HG03558 (cell line): ENCODE measurements at regions not wholly inside any gene's neighbourhood (a gene's known extent, or its start where the extent isn't known, plus 50 kb on each side); places are given as distances from the start of the nearest gene placed in this dataset.

ENCODE experiments used
- ATAC-seq: cut with Tn5 transposase; IDR thresholded peaks from one replicate; pipeline ENCODE4 v1.9.1; 2021; ENCODE audit warnings: moderate number of reproducible peaks; ENCODE audit not compliant: unreplicated experiment; ENCODE audit errors: extremely low read depth

GRCh38 chr1:3954170-3955169 is 54.4 kb upstream of the C1orf174 start:
- no peak for ATAC-seq

- no peak for ATAC-seq
Observed at GRCh38 chr1:3955196-3955772, 55.2 kb upstream of the C1orf174 start.

- no peak for ATAC-seq
Observed at GRCh38 chr1:3956527-3957170, 56.6 kb upstream of the C1orf174 start.

- no peak for ATAC-seq
Observed at GRCh38 chr1:3959361-3959760, 59.3 kb upstream of the C1orf174 start.

GRCh38 chr1:3963554-3963953 is 63.5 kb upstream of the C1orf174 start:
- no peak for ATAC-seq

GRCh38 chr1:3965693-3966092 is 65.6 kb upstream of the C1orf174 start:
- no peak for ATAC-seq

- ATAC-seq: no peak
Observed at GRCh38 chr1:3968851-3969250, 68.8 kb upstream of the C1orf174 start.

GRCh38 chr1:3971981-3972380 is 71.9 kb upstream of the C1orf174 start:
- ATAC-seq: no peak

- no peak for ATAC-seq
Observed at GRCh38 chr1:3975903-3976630, 76.0 kb upstream of the C1orf174 start.

GRCh38 chr1:3976821-3977220 is 76.7 kb upstream of the C1orf174 start:
- ATAC-seq: no peak

GRCh38 chr1:3978196-3978989 is 78.3 kb upstream of the C1orf174 start:
- no peak for ATAC-seq

- no peak for ATAC-seq
Observed at GRCh38 chr1:3978990-3979325, 78.9 kb upstream of the C1orf174 start.

GRCh38 chr1:3981261-3981660 is 81.2 kb upstream of the C1orf174 start:
- ATAC-seq: no peak

GRCh38 chr1:3981746-3982505 is 81.9 kb upstream of the C1orf174 start:
- ATAC-seq: no peak

- no peak for ATAC-seq
Observed at GRCh38 chr1:3983181-3983580, 83.1 kb upstream of the C1orf174 start.

- ATAC-seq: no peak
Observed at GRCh38 chr1:3984586-3984985, 84.5 kb upstream of the C1orf174 start.

GRCh38 chr1:3986686-3987218 is 86.7 kb upstream of the C1orf174 start:
- no peak for ATAC-seq

GRCh38 chr1:3987669-3988235 is 87.7 kb upstream of the C1orf174 start:
- no peak for ATAC-seq

- ATAC-seq: no peak
Observed at GRCh38 chr1:3988431-3988830, 88.4 kb upstream of the C1orf174 start.
